Gastrocnemius medialis (tissue), 4 donors: ENCODE measurements at regions not wholly inside any gene's neighbourhood (a gene's known extent, or its start where the extent isn't known, plus 50 kb on each side); places are given as distances from the start of the nearest gene placed in this dataset.

Source experiments
- POLR2A ChIP-seq, 2 donors: fragments of 450-650 bp; IDR thresholded peaks; one replicate each; pipeline ENCODE4 v1.6.1; 2017; ENCODE audit warnings: antibody characterized with exemption in 2 of 2, mild to moderate bottlenecking in 2 of 2, moderate library complexity in 2 of 2
- TF ChIP-seq, protein P1 (sequence below), 5 experiments: fragments of 450-650 bp in 3 of 5; fragments of 200-600 bp in 2 of 5; sonication (generic) in 2 of 5; IDR thresholded peaks in 4 of 5; conservative IDR thresholded peaks in 1 of 5; 1 replicate in 4 of 5; 2 replicates in 1 of 5; pipeline ENCODE4 v1.5.1; 2016 to 2019; ENCODE audit warnings: antibody characterized with exemption in 5 of 5, mild to moderate bottlenecking in 3 of 5, moderate library complexity in 3 of 5

DNA sequence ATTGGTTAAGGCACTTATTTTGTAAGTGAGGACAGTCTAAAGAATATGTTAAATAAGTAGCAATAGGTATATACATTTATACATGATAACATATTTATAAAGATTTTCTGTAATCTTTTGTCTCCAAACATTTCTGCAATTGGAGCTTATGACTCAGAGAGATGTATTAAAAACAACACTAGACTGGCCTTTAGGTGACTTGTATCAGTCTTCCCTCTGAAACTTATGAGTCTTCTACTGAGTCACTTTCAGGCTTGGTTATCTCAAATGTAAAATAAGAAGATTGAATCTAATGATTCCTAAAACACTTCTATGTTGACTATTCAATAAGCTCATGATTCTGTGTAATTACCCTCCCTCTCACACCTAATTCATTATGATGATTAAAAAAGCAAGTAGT is 672.6 kb upstream of the NEGR1 start:
- no peak for TF ChIP-seq POLR2A (IDR thresholded peaks at IDR 0.05)
- TF ChIP-seq, protein P1, sequence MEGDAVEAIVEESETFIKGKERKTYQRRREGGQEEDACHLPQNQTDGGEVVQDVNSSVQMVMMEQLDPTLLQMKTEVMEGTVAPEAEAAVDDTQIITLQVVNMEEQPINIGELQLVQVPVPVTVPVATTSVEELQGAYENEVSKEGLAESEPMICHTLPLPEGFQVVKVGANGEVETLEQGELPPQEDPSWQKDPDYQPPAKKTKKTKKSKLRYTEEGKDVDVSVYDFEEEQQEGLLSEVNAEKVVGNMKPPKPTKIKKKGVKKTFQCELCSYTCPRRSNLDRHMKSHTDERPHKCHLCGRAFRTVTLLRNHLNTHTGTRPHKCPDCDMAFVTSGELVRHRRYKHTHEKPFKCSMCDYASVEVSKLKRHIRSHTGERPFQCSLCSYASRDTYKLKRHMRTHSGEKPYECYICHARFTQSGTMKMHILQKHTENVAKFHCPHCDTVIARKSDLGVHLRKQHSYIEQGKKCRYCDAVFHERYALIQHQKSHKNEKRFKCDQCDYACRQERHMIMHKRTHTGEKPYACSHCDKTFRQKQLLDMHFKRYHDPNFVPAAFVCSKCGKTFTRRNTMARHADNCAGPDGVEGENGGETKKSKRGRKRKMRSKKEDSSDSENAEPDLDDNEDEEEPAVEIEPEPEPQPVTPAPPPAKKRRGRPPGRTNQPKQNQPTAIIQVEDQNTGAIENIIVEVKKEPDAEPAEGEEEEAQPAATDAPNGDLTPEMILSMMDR (IDR thresholded peaks at IDR 0.05 in 4 of 5, conservative IDR thresholded peaks at IDR 0.05 in 1 of 5): no peak
